ENCODE measurements at regions not wholly inside any gene's neighbourhood (a gene's known extent, or its start where the extent isn't known, plus 50 kb on each side); places are given as distances from the start of the nearest gene placed in this dataset.
"Not testable (repeated sequence)": the region's sequence is repeated elsewhere in the genome, so short reads cannot be mapped to it uniquely, and the experiment has no call there.

GRCh38 chr14:35174342-35174741, 52.0 kb downstream of the PRORP start:
- no peak for DNase-seq (ENCODE audit: low read depth in 2 of 2)

- no peak for DNase-seq (ENCODE audit: low read depth in 2 of 2)
Measured at GRCh38 chr14:35180179-35180578, 57.8 kb downstream of the PRORP start.

DNA sequence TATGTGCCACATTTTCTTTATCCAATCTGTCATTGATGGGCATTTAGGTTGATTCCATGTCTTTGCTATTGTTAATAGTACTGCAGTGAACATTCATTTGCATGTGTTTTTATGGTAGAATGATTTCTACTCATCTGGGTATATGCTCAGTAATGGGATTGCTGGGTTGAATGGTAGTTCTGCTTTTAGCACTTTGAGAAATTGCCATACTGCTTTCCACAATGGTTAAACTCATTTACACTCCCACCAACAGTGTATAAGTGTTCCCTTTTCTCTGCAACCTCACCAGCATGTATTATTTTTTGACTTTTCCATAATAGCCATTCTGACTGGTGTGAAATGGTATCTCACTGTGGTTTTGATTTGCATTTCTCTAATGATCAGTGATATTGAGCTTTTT, 62.5 kb downstream of the PRORP start:
- not testable (repeated sequence) for DNase-seq (ENCODE audit: low read depth in 2 of 2)

DNA sequence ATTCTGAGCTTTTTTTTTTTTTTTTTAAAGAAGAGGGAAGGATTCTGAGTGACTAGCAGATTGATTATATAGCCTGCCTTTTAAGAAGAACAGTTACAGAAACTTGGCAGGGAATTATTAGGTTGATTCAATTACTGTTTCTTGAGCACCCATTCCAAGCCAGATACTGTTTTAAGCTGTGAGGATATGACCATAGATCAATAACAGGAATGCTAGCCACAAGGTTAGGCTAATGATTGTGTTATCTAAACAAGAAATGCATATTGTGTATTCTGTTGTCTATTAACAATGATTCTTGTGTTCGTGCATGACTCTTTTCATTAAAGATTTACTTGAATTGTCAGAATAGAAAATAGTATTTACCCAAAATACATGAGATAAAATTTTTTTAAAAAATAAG, 67.1 kb downstream of the PRORP start:
- DNase-seq (ENCODE audit: low read depth in 2 of 2), result no peak

DNA sequence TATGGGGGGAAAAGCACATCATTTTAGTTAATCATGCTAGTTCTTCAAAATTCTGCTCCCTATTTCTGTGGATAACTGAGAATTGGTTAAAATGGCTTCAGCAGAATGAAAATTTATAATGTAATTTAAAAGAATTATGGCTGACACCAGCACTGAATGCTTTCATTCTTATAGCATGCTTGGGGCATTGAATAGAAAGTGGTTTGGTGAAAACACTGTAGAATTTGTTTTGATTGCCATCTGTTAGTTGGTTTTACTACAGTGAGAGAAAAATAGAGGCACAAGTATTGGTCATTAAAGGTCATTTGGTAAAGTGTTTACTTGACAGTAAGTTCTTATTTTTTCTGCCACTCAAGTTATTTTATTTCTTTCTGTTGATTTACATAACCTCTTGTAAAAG, 70.8 kb downstream of the PRORP start:
- no peak for DNase-seq (ENCODE audit: low read depth in 2 of 2)

DNA sequence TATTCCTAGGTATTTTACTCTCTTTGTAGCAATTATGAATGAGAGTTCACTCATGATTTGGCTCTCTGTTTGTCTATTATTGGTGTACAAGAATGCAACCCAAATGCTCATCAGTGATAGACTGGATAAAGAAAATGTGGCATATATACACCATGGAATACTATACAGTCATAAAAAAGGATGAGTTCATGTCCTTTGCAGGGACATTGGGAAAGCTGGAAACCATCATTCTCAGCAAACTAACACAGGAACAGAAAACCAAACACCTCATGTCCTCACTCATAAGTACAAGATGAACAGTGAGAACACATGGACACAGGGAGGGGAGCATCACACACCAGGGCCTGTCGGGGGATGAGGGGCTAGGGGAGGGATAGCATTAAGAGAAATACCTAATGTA, 71.8 kb downstream of the PRORP start:
- not testable (repeated sequence) for DNase-seq (ENCODE audit: low read depth in 2 of 2)

- DNase-seq (ENCODE audit: low read depth in 2 of 2), result no peak
Measured at GRCh38 chr14:35196571-35196970, 74.2 kb downstream of the PRORP start.

- no peak for DNase-seq (ENCODE audit: low read depth in 2 of 2)
Measured at GRCh38 chr14:35197015-35197414, 74.7 kb downstream of the PRORP start.

DNA sequence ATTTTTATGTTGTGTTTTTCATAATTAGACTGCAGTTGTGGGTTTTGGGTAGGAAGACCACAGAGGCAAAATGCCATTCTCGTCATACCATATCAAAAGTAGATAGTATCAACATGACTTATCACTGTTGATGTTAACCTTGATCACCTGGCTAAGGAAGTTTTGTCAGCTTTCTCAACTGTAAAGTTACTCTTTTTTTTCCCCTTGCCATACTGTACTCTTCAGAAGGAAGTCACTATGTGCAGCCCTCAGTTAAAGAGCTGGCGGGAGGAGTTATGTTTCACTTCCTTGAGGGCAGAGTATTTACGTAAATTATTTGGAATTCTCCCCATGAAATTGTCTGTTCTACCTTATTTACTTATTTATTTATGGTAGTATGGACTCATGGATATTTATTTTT, 78.7 kb downstream of the PRORP start:
- no peak for DNase-seq (ENCODE audit: low read depth in 2 of 2)

DNA sequence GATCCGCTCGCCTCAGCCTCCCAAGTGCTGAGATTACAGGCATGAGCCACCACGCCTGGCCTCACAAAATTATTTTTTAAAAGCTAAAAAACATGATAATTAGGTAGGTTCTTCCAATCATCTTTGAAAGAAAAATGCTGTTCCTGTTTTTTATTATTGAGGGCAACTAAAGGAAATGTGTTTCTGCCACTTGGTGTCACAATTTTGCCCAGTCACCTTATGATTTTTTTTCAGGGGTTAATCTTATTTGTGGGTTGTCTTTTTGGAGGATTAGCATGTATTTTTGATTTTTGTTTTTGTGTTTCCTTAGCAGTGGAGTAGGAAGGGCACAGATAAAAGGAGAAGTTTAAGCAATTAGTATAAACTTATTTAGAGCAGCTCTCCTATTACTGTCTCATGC, 79.8 kb downstream of the PRORP start:
- DNase-seq (ENCODE audit: low read depth in 2 of 2), result no peak

DNA sequence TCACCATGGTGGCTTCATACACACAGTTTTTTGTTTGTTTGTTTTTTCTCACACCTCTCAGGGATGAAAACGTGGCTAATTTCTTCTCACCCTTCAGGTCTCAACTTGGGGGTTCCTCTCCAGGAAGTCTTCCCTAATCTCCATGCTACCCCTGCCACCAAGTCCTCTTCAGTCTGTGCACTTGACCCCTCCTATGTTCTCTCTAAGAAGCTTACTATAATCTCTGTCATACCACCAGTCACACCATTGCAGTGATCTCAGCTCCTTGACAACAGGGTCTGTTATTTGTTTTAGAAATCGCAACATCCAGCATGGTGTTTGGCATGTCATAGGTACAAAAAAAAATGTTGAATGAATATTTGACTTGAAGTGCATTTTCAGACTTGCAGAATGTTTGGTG, 83.4 kb downstream of the PRORP start:
- DNase-seq (ENCODE audit: low read depth in 2 of 2), result no peak

- DNase-seq (ENCODE audit: low read depth in 2 of 2), result no peak
Measured at GRCh38 chr14:35211067-35211466, 81.1 kb upstream of the PSMA6 start.

- DNase-seq (ENCODE audit: low read depth in 2 of 2), result no peak
Measured at GRCh38 chr14:35212471-35213142, 79.6 kb upstream of the PSMA6 start.

DNA sequence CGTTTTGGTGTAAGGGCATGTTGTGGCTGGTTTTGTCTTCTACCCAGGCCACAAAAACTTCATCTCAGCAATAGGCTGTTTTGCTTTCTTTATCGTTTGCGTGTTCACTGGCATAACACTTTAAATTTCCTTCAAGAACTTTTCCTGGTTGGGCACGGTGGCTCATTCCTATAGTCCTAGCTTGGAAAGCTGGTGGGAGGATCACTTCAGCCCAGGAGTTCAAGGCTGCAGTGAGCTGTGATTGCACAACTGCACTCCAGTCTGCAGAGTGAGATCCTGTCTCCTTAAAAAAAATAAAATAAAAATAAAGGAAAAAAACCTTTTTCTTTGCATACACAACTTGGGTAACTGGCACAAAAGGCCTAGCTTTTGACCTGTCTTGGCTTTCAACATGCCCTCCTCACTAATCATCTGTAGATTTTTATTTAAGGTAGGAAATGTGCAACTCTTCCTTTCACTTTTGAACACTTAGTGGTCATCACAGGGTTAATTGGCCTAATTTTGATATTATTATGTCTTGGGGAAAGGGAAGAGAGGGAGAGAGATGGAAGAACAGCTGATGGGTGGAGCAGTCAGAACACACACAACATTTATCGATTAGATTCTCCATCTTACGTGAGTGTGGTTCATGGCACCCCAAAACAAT, 78.9 kb upstream of the PSMA6 start:
- no peak for DNase-seq (ENCODE audit: low read depth in 2 of 2)

GRCh38 chr14:35213869-35214387, 78.3 kb upstream of the PSMA6 start:
- no peak for DNase-seq (ENCODE audit: low read depth in 2 of 2)

DNA sequence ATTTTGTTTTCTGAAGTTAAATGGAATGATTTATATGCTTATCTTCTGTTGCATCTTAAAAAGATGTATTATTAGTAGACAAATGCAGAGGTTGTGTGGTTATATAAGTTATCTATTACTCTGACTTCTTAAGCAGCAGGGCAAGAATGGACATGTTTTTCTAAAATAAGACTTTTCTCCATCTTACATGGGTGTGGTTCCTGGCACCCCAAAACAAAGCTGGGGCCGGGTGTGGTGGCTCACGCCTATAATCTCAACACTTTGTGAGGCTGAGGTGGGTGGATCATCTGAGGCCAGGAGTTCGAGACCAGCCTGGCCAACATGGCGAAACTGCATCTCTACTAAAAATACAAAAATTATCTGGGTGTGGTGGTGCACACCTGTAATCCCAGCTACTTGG, 77.8 kb upstream of the PSMA6 start:
- not testable (repeated sequence) for DNase-seq (ENCODE audit: low read depth in 2 of 2)

DNA sequence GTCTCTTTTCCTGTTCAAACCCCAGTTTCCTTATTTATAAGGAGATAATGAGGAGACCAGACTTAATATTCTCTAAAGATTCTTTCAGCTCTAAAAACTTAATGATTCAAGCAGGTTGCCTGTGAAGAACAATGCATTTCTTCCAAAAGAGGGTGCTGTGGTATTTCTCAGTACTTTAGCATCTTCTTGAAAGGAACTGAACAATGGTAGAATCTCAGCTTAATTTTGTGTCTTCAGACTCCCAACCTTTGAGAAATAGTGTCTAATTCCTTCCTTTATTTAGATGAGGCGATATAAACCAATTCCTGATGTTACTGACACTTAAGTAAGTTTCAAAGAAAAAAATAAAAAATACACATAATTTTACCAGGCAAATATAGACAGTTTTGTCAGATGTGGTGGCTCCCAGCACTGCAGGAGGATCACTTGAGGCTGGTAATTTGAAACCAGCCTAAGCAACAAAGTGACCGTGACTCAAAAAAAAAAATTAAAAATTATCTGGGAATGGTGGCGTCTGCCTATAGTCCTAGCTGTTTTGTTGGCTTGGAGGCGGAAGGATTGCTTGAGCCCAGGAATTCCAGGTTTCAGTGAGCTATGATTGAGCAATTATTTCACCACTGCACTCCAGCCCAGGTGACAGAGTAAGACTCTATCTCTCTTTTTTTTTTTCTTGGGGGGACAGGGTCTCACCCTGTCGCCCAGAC, 76.9 kb upstream of the PSMA6 start:
- DNase-seq (ENCODE audit: low read depth in 2 of 2), result peak; percentile 21 to 23

DNA sequence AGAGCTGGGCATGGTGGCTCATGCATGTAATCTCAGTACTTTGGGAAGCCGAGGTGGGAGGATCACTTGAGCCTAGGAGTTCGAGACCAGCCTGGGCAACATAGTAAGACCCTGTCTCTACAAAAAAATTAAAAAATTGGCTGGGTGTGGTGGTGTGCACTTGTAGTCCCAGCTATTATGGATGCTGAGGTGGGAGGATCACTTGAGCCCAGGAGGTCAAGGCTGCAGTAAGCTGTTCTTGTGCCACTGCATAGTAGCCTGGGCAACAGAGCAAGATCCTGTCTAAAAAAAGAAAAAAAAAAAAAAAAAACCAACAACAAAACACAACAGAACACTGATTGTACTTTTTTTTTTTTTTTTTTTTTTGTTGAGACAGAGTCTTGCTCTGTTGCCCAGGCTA, 74.0 kb upstream of the PSMA6 start:
- DNase-seq (ENCODE audit: low read depth in 2 of 2), result not testable (repeated sequence)

- no peak for DNase-seq (ENCODE audit: low read depth in 2 of 2)
Measured at GRCh38 chr14:35218963-35219362, 73.2 kb upstream of the PSMA6 start.

DNA sequence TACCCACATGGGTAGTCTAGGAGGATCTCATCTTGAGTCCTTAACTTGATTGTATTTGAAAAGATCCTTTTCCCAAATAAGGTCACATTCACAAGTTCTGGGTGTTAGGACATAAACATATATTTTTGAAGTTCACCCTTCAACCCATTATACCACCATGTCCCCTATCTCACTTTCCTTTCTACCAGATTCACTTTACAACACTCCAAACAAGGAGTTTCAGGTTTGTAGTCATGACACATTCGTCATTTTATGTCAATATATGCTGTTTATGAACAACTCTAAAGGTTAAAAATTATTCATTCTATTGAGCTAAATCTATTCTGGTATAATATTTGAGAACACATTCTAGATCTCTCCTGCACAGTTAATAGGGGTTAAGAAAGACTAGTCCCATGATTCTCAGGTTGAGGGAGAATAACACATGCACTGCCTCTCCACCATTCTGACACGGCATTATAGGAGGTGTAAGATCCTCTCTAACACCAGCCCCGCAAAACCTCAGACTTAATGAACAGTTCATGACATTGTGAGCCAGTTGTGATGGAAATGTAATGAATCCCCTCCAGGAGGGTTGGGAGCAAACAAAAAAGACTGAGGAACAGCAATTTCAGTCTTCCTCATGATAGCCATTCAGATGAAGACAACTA, 72.0 kb upstream of the PSMA6 start:
- DNase-seq (ENCODE audit: low read depth in 2 of 2), result no peak

GRCh38 chr14:35220920-35221319, 71.3 kb upstream of the PSMA6 start:
- DNase-seq (ENCODE audit: low read depth in 2 of 2), result no peak

- DNase-seq (ENCODE audit: low read depth in 2 of 2), result no peak
Measured at GRCh38 chr14:35221462-35221861, 70.7 kb upstream of the PSMA6 start.

All from fibroblast of skin of left biceps (primary cell).